Right atrium auricular region (tissue), 2 donors: ENCODE measurements at regions not wholly inside any gene's neighbourhood (a gene's known extent, or its start where the extent isn't known, plus 50 kb on each side); places are given as distances from the start of the nearest gene placed in this dataset.
A peak's percentile ranks its signal among the peaks of the same experiment; 100 is the strongest.

Source experiments
- DNase-seq: peaks from one replicate; pipeline ENCODE4 v3.0.0-alpha.2; 2019; ENCODE audit warnings: low spot score
- H3K27ac ChIP-seq, 2 donors: fragments of 200-600 bp; sonication (generic); 1 replicate in 1 of 2; 2 replicates in 1 of 2; pipeline ENCODE4 v1.5.1; 2016 to 2019
- H3K27me3 ChIP-seq, 2 donors: fragments of 200-600 bp; sonication (generic); one replicate each; pipeline versions ENCODE4 v1.5.1 to v1.6.0; 2017 to 2019
- H3K36me3 ChIP-seq: fragments of 200-600 bp; sonication (generic); one replicate; pipeline ENCODE4 v1.5.1; 2016
- H3K4me1 ChIP-seq, 2 donors: fragments of 200-600 bp; sonication (generic); one replicate each; pipeline versions ENCODE4 v1.5.1 to v1.6.0; 2017 to 2019
- H3K4me3 ChIP-seq, 2 donors: fragments of 200-600 bp; sonication (generic); 1 replicate in 1 of 2; 2 replicates in 1 of 2; pipeline ENCODE4 v1.5.1; 2017 to 2019; ENCODE audit warnings: mild to moderate bottlenecking in 1 of 2, moderate library complexity in 1 of 2
- H3K9me3 ChIP-seq, 2 donors: fragments of 200-600 bp; sonication (generic); one replicate each; pipeline ENCODE4 v1.5.1; 2019
- TF ChIP-seq, protein P1 (sequence below), 2 donors: fragments of 200-600 bp; sonication (generic); IDR thresholded peaks; one replicate each; pipeline ENCODE4 v1.5.1; 2019; ENCODE audit warnings: antibody characterized with exemption in 2 of 2

DNA sequence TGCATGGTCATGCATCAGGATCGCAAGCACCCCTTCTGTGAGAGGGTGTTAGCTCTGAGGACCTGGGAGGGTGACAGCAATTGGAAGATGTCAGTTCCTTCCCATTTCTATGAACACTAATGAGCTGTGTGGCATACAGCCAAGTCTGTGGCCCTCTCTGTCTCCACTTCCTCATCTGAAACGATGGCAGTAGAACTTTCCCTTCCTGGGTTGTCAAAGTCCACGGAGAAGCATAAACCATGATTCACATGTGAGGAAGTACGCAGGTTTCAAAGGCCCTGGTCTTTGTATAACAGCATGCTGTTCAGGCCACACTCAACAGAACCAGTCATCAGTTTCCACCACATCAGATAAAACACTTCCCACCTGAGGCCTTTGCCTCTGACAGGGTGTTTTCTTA, 167.4 kb upstream of the RAB6C start:
- H3K36me3 ChIP-seq = no peaks in the 10 kb centered on the region
- no peaks in the 10 kb centered on the region for H3K27me3 ChIP-seq
- peak; percentile 70 for DNase-seq

DNA sequence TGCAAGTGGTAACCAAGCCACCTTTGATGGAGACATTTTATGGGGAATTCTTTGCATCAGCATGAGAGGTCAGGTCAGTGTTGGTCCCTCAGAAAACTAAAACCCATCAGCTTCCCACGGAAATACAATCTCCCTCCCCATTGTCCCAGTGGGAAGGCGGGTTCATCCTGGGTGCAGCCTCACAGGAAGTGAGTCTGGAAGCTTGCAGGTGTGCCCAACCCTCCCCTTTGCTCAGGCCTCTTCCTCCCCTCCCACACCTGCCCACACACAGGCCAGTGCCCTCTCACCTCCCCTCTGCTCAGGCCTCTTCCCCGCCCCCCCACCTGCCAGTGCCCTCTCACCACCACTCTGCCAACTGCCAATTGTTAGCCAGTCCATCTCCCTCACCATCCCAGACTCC, 166.8 kb upstream of the RAB6C start:
- no peak for DNase-seq
- no peak overlapping the region for H3K27ac ChIP-seq
- H3K36me3 ChIP-seq = no peaks in the 10 kb centered on the region
- H3K4me3 ChIP-seq = no peak overlapping the region
- H3K27me3 ChIP-seq = no peaks in the 10 kb centered on the region
- TF ChIP-seq, protein P1, sequence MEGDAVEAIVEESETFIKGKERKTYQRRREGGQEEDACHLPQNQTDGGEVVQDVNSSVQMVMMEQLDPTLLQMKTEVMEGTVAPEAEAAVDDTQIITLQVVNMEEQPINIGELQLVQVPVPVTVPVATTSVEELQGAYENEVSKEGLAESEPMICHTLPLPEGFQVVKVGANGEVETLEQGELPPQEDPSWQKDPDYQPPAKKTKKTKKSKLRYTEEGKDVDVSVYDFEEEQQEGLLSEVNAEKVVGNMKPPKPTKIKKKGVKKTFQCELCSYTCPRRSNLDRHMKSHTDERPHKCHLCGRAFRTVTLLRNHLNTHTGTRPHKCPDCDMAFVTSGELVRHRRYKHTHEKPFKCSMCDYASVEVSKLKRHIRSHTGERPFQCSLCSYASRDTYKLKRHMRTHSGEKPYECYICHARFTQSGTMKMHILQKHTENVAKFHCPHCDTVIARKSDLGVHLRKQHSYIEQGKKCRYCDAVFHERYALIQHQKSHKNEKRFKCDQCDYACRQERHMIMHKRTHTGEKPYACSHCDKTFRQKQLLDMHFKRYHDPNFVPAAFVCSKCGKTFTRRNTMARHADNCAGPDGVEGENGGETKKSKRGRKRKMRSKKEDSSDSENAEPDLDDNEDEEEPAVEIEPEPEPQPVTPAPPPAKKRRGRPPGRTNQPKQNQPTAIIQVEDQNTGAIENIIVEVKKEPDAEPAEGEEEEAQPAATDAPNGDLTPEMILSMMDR (IDR thresholded peaks at IDR 0.05) = no peak
- peaks cover 0 to 9% of the 10 kb centered on the region in 2 donors for H3K9me3 ChIP-seq
- H3K4me1 ChIP-seq = no peaks in the 10 kb centered on the region

More for the DNA sequence above, 167.4 kb upstream of the RAB6C start:
- no peak overlapping the region for H3K27ac ChIP-seq
- no peaks in the 10 kb centered on the region for H3K4me1 ChIP-seq
- TF ChIP-seq, protein P1 (IDR thresholded peaks at IDR 0.05) = no peak
- H3K4me3 ChIP-seq = no peak overlapping the region
- H3K9me3 ChIP-seq = peaks cover 0 to 9% of the 10 kb centered on the region in 2 donors

DNA sequence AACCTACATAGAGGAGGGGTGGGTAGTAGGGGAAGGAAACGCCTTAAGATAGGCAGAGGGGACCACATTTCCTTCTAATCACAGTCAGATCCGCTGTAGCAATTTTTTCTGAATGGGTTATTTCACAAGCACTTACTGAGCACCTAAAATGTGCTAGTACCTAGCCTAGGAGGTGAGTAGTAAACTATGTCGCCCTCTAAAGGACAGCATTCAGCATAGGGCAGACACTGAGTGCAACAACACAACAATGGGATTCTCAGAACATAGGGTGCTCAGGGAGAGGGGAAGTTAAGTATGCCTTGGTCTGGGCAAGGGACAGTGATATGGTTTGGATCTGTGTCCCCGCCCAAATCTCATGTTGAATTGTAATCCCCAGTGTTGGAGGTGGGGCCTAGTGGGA, 166.1 kb upstream of the RAB6C start:
- H3K27ac ChIP-seq = no peak overlapping the region
- no peaks in the 10 kb centered on the region for H3K27me3 ChIP-seq
- TF ChIP-seq, protein P1 (IDR thresholded peaks at IDR 0.05) = no peak
- DNase-seq = no peak
- H3K9me3 ChIP-seq = peaks cover 0 to 9% of the 10 kb centered on the region in 2 donors
- H3K4me3 ChIP-seq = no peak overlapping the region
- no peaks in the 10 kb centered on the region for H3K4me1 ChIP-seq
- H3K36me3 ChIP-seq = no peaks in the 10 kb centered on the region

DNA sequence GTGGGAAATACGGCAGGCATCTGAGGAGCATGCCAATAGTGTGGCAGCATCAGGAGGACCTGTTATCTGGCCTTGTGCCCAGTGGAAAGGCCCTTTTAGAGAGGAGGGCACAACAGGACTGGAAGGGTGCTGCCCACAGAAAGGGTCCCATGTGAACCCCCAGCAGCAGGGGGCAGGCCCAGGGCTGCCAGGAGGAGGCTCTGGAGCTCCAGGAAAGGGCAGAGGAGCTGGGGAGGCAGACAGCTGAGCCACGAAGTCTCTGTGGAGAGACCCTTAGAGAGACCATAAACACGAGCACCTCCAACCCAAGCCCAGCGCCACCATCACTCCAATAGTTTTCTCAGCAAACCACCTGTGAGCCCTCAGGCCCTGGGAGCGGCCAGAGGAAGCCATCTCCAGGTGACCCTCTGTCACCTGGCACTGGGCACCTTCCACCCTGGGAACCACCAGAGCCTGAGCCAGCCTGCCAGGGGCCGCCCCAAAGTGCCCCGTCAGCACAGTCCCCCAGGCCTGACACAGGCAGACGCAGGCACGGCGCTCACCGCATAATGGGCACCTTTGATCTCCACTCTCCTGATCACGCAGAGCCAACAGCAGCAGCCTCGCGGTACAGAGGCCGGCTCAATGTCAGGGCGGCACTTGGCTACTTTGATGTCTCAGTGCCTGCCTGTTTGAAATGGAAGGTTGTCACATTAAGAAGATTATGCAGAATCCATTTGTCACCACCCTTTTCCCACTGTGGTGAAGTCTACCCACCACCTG, 162.5 kb upstream of the RAB6C start:
- Histone ChIP-seq H3K4me1 (no peaks in the 10 kb centered on the region), H3K36me3 (no peaks in the 10 kb centered on the region), H3K27ac (no peak overlapping the region), H3K4me3 (no peak overlapping the region), H3K9me3 (peaks cover 0 to 9% of the 10 kb centered on the region in 2 donors), H3K27me3 (no peaks in the 10 kb centered on the region)
- no peak for DNase-seq
- TF ChIP-seq, protein P1 (IDR thresholded peaks at IDR 0.05) = no peak

DNA sequence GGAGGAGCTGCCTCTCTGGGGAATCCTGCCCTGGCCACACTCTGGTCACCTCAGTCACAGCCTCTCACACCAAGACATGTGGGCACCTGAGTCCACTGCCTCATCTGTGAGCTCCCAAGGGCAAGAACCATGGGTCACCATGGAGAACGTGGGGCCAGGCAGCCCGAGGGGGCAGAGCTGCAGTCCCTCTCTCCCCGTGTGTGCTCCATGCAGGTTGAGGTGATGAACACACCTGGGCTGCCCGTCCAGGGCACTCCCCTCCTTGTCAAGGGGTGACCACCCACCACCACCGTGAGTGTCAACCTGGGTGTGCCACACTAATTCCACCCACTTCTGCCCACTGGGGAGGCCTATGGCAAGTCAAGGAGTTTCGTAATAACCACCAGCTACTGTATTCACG, 159.6 kb upstream of the RAB6C start:
- Histone ChIP-seq H3K9me3 (peaks cover 0 to 7% of the 10 kb centered on the region in 2 donors), H3K27ac (no peak overlapping the region), H3K36me3 (no peaks in the 10 kb centered on the region), H3K4me3 (no peak overlapping the region), H3K27me3 (no peaks in the 10 kb centered on the region), H3K4me1 (no peaks in the 10 kb centered on the region)
- DNase-seq = no peak
- TF ChIP-seq, protein P1 (IDR thresholded peaks at IDR 0.05) = no peak

DNA sequence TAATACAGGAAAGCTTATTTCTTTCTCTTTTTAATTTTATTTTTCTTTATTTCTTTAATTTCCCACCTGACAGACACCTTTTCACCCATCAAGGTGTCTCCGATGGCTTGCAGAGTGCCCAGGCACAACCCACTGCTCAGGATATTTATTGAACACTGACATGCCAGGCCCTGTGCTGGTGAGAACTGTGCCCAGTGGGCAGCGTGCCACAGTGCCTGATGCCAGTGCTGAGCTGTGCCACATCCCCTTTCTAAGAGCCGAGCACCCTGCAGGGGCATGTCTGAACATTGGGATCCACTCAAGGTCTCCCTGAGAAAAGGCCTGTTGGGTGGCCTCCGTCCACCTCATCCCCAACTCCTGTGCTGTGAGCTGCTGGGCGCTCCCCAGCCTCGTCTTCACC, 158.6 kb upstream of the RAB6C start:
- Histone ChIP-seq H3K27me3 (no peaks in the 10 kb centered on the region), H3K4me3 (no peak overlapping the region), H3K9me3 (no peaks in the 10 kb centered on the region), H3K27ac (no peak overlapping the region), H3K4me1 (no peaks in the 10 kb centered on the region), H3K36me3 (no peaks in the 10 kb centered on the region)
- no peak for DNase-seq
- TF ChIP-seq, protein P1 (IDR thresholded peaks at IDR 0.05) = no peak
